WERI-Rb-1 (cell line): ENCODE measurements at regions not wholly inside any gene's neighbourhood (a gene's known extent, or its start where the extent isn't known, plus 50 kb on each side); places are given as distances from the start of the nearest gene placed in this dataset.

Experiments
- DNase-seq: peaks from one replicate; pipeline ENCODE4 v3.0.0-alpha.2; 2020
- H3K27ac ChIP-seq: fragments of 250-450 bp; sonication (Bioruptor Pico); 2 replicates; pipeline ENCODE4 v1.5.1; 2020; ENCODE audit warnings: mild to moderate bottlenecking, moderate library complexity
- H3K27me3 ChIP-seq: fragments of 250-450 bp; sonication (Bioruptor Pico); 2 replicates; pipeline ENCODE4 v1.5.1; 2021; ENCODE audit warnings: mild to moderate bottlenecking, low read depth, moderate library complexity; ENCODE audit not compliant: insufficient read depth, severe bottlenecking
- H3K36me3 ChIP-seq: fragments of 250-450 bp; sonication (Bioruptor Pico); 2 replicates; pipeline ENCODE4 v1.5.1; 2020; ENCODE audit warnings: mild to moderate bottlenecking, moderate library complexity
- H3K4me3 ChIP-seq: 2 replicates; pipeline ENCODE4 v1.5.1; 2011; ENCODE audit warnings: low read depth, mild to moderate bottlenecking, control low read depth, low read length
- H3K9me3 ChIP-seq: fragments of 250-450 bp; sonication (Bioruptor Pico); 2 replicates; pipeline ENCODE4 v1.5.1; 2021; ENCODE audit warnings: mild to moderate bottlenecking, moderate library complexity; ENCODE audit not compliant: severe bottlenecking
- TF ChIP-seq, protein P1 (sequence below): IDR thresholded peaks from 2 replicates; pipeline ENCODE4 v1.5.1; 2011; ENCODE audit warnings: low read depth, mild to moderate bottlenecking, control low read depth, inconsistent platforms, low read length

GRCh38 chr1:55931081-55931940, 648.1 kb downstream of the PLPP3 start:
- DNase-seq = no peak
- Histone ChIP-seq H3K27me3 (no peaks in the 10 kb centered on the region), H3K4me3 (no peak overlapping the region), H3K36me3 (no peaks in the 10 kb centered on the region), H3K27ac (no peak overlapping the region), H3K9me3 (no peaks in the 10 kb centered on the region)
- TF ChIP-seq, protein P1, sequence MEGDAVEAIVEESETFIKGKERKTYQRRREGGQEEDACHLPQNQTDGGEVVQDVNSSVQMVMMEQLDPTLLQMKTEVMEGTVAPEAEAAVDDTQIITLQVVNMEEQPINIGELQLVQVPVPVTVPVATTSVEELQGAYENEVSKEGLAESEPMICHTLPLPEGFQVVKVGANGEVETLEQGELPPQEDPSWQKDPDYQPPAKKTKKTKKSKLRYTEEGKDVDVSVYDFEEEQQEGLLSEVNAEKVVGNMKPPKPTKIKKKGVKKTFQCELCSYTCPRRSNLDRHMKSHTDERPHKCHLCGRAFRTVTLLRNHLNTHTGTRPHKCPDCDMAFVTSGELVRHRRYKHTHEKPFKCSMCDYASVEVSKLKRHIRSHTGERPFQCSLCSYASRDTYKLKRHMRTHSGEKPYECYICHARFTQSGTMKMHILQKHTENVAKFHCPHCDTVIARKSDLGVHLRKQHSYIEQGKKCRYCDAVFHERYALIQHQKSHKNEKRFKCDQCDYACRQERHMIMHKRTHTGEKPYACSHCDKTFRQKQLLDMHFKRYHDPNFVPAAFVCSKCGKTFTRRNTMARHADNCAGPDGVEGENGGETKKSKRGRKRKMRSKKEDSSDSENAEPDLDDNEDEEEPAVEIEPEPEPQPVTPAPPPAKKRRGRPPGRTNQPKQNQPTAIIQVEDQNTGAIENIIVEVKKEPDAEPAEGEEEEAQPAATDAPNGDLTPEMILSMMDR = no peak

- TF ChIP-seq, protein P1 = no peak
- H3K27ac ChIP-seq = no peak overlapping the region
- no peak for DNase-seq
- H3K27me3 ChIP-seq = no peaks in the 10 kb centered on the region
- H3K36me3 ChIP-seq = no peaks in the 10 kb centered on the region
- H3K9me3 ChIP-seq = no peaks in the 10 kb centered on the region
- H3K4me3 ChIP-seq = no peak overlapping the region
These were observed 649.7 kb downstream of the PLPP3 start for GRCh38 chr1:55929652-55930051.

DNA sequence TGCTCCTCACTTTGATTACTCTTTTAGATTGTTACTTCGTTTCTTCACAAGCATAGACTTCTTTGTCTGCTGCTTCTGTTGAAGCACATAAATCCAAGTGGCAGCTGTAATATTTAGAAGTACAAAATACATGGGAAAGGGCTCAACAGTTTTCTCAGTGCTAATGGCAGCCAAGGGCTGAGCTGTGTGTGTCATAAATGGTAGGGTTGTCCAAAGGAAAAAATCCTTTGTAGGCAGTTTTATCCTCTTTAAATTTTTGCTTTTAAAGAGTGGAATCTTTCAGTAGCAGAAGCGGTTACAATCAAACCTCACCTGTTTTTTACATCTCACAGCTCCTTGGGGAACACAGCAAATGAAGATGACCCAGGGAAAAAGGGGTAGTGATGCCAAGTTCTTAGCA, 650.8 kb downstream of the PLPP3 start:
- Histone ChIP-seq H3K36me3 (no peaks in the 10 kb centered on the region), H3K9me3 (no peaks in the 10 kb centered on the region), H3K27ac (no peak overlapping the region), H3K4me3 (no peak overlapping the region), H3K27me3 (no peaks in the 10 kb centered on the region)
- TF ChIP-seq, protein P1 = no peak
- DNase-seq = no peak

- Histone ChIP-seq H3K36me3 (no peaks in the 10 kb centered on the region), H3K9me3 (no peaks in the 10 kb centered on the region), H3K27ac (no peak overlapping the region), H3K27me3 (no peaks in the 10 kb centered on the region), H3K4me3 (no peak overlapping the region)
- TF ChIP-seq, protein P1 = no peak
- no peak for DNase-seq
These were observed 651.6 kb downstream of the PLPP3 start for GRCh38 chr1:55927702-55928290.

DNA sequence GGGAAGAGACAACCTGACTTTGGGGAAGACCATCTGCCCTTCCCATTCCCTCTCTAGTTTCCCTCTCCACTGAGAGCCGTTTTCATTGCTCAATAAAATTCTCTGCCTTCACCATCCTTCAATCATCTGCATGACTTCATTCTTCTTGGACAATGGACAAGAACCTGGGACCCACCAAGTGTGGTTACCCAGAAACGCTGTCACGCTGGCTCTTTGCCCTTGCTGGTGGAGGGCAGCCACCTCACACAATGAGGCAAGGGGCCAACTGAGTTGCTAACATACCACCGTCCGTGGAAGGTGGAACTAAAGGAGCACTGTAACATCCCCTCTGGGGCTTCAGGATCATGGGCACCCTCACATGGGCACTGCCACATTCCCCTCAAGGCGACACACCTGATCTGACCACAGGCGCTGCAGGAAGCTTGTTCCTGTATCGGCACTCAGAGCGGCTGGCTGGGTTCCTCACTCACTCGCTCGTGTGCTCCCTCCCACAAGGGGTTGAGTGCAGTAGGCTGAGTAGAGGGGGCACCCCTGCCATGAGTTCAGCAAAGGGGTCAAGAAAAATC, 652.4 kb downstream of the PLPP3 start:
- TF ChIP-seq, protein P1 = no peak
- no peak overlapping the region for H3K27ac ChIP-seq
- H3K9me3 ChIP-seq = no peaks in the 10 kb centered on the region
- H3K36me3 ChIP-seq = no peaks in the 10 kb centered on the region
- no peak for DNase-seq
- no peak overlapping the region for H3K4me3 ChIP-seq
- H3K27me3 ChIP-seq = no peaks in the 10 kb centered on the region
